ENCODE measurements at regions not wholly inside any gene's neighbourhood (a gene's known extent, or its start where the extent isn't known, plus 50 kb on each side); places are given as distances from the start of the nearest gene placed in this dataset.

- TF ChIP-seq CTCF (IDR thresholded peaks at IDR 0.05; ENCODE audit: poor library complexity, severe bottlenecking), result no peak
- no peak for TF ChIP-seq POLR2AphosphoS5 (IDR thresholded peaks at IDR 0.05)
- TF ChIP-seq MXI1 (conservative IDR thresholded peaks at IDR 0.05; ENCODE audit: poor library complexity, severe bottlenecking), result no peak
- no peak for TF ChIP-seq EZH2 (IDR thresholded peaks at IDR 0.05; ENCODE audit: borderline replicate concordance, insufficient read depth, low read length, poor library complexity, severe bottlenecking)
- no peak for TF ChIP-seq REST (IDR thresholded peaks at IDR 0.05; ENCODE audit: borderline replicate concordance)
- no peak for TF ChIP-seq RAD21 (conservative IDR thresholded peaks at IDR 0.05)
- TF ChIP-seq TAF1 (IDR thresholded peaks at IDR 0.05; ENCODE audit: low read depth), result no peak
- no peak for TF ChIP-seq EP300 (conservative IDR thresholded peaks at IDR 0.05; ENCODE audit: poor library complexity, severe bottlenecking)
Measured at GRCh38 chr15:91564631-91565030, 288.9 kb upstream of the SLCO3A1 start.
